ENCODE measurements at regions not wholly inside any gene's neighbourhood (a gene's known extent, or its start where the extent isn't known, plus 50 kb on each side); places are given as distances from the start of the nearest gene placed in this dataset.

DNA sequence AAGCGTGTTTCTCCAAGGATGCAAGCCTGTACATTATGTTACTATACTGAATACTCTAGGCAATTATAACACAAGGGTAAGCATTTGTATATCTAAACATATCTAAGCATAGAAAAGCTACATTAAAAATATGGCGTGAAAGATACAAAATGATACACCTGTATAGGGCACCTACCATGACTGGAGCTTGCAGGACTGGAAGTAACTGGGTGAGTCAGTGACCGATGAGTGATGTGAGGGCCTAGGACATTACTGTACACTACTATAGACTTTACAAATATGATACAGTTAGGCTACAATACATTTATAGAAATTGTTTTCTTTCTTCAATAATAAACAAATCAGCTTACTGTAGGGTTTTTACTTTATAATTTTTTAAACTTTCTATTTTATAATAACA, 1127.2 kb upstream of the LRRN3 start:
- DNase-seq = no peak

- DNase-seq = no peak
Measured at GRCh38 chr7:109964780-109965179, 1126.1 kb upstream of the LRRN3 start.

- DNase-seq = no peak
Measured at GRCh38 chr7:109967406-109967805, 1123.5 kb upstream of the LRRN3 start.

DNA sequence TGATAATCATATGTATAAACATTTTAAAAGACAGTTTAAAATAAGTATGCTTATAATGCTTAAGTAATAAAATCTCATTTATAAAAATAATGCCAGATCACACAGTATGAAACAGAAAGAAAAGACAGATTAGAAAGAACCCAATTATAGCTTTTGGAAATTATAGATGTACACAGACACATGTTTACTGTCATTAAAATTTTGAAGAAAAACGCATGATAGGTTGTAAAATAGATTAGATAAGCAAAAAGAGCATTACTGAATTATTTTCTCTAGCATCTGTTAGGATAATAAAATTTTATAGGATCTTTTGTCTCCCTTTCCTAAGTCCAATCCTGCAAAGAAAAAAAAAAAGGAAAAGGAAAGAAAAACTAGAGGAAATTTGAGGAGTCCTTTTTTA, 1107.3 kb upstream of the LRRN3 start:
- no peak for DNase-seq

DNA sequence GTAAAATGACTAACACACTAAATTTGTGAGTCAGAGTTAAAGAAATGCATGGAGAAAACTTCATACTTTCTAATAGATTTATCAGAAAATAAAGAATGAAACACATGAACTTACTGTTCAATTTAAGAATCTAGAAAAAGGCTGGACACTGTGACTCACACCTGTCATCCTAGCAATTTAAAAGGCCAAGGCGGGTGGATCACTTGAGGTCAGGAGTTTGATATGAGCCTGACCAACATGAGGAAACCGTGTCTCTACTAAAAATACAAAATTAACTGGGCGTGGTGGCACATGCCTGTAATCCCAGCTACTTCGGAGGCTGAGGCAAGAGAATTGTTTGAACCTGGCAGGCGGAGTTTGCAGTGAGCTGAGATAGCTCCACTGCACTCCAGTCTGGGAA, 1106.2 kb upstream of the LRRN3 start:
- no peak for DNase-seq

DNA sequence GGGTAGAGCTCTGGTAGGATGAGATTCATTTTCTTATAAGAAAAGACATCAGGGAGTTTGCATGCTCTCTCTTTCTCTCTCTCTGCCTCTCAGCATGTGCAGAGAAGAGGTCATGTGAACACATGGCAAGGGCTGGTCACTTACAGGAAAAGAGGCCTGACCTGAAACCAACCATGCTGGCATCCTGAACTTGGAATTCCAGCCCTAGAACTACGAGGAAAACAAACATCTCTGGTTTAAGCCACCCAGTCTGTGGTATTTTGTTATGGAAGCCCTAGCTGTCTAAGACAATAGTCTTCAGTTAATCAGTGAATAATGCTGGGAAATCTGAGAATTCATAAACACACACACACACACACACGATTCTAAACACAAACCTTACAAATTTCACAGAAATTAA, 1104.2 kb upstream of the LRRN3 start:
- no peak for DNase-seq

DNA sequence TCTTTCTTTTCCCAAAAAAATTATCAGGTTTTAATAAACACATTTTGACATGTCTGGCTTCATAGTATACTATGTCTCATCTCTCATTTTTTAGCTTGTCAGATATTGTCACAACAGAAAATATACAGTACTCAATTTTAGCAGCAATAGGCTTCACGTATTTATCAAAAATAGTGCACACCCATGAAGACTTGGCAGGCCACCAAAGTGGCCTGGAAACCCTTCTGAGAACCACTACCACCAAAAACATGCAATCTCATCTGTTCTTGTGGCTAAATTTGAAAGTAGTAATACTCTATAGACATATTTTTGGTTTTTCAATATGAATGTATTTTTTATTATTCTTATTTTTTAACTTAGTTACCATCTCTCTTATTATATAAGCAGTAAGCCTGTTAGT, 1094.5 kb upstream of the LRRN3 start:
- DNase-seq = no peak

- DNase-seq = no peak
Measured at GRCh38 chr7:109996927-109997326, 1094.0 kb upstream of the LRRN3 start.

- DNase-seq = no peak
Measured at GRCh38 chr7:109997837-109998236, 1093.1 kb upstream of the LRRN3 start.

- no peak for DNase-seq
Measured at GRCh38 chr7:110001254-110001938, 1089.5 kb upstream of the LRRN3 start.

- no peak for DNase-seq
Measured at GRCh38 chr7:110003827-110004226, 1087.1 kb upstream of the LRRN3 start.

GRCh38 chr7:110007320-110008063, 1083.4 kb upstream of the LRRN3 start:
- DNase-seq = no peak

DNA sequence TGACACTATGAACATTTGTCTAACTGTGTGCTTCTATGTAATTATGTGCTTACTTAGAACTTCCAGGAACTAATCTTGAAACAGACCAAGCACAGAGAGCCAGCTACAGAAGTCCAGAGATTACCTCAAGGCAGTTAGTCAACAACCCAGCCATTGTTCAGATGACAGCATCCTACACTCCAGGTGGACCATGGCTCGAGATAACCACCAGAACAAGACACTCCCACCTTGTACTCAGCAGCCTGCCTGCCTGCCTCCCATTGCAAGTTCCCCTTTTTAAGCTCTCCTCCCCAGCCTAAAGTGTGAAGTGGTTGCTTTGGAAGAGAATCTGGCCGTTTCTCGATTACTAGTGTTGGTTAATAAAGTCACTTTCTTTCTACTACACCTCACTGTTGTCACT, 1080.6 kb upstream of the LRRN3 start:
- no peak for DNase-seq

- no peak for DNase-seq
Measured at GRCh38 chr7:110017405-110017804, 1073.5 kb upstream of the LRRN3 start.

DNA sequence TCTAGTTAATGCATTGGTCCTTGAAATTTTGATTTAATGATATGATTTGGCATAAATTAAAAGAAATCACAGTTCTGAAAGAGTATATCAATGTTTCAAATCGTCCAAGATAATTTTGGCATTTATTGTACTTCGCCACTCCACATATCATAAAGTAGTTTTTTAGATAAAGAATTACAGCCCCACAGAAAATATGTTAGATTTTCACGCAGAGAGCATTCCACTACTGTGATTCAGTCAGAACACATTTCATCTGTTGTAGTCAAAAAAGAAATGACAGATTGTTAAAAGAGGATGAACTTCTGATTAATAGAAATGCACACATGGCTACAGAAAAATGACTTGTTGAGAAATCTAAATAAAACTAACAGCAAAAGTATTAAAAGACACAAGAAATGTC, 1063.5 kb upstream of the LRRN3 start:
- no peak for DNase-seq

- DNase-seq = no peak
Measured at GRCh38 chr7:110043519-110043918, 1047.4 kb upstream of the LRRN3 start.

- DNase-seq = no peak
Measured at GRCh38 chr7:110050785-110051184, 1040.1 kb upstream of the LRRN3 start.

- no peak for DNase-seq
Measured at GRCh38 chr7:110051372-110051771, 1039.6 kb upstream of the LRRN3 start.

GRCh38 chr7:110056331-110056730, 1034.6 kb upstream of the LRRN3 start:
- no peak for DNase-seq

DNA sequence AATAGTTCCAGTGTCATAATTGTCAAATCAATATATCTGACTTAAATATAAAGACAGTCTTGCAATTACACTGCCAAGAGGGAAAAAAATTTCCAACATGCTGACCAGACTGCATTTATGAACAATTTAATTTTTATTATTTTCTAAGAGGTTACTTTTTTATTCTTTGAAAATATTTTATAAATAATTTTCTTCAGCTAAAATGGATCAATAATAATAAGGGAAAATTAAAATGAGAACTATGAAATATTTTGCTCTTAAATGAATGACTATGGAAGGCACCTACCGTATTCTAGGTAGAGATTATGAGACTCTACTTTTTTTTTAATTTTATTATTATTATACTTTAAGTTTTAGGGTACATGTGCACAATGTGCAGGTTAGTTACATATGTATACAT, 1032.5 kb upstream of the LRRN3 start:
- no peak for DNase-seq

DNA sequence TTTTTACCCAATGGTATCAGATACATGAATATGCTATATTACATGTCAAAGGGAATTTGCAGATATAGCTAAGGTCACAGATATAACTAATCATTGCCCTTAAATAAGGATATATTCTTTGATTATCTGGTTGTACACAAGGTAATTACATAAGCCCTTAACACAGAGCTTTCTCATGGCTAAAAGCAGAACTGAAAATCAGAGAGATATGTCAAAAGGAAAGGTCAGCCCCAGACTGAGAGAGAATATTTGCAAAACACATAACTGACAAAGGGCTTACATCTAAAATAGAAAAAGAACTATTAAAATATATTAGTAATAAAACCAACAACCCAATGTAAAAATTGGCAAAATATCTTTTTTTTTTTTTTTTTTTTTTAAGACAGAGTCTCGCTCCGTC, 1029.5 kb upstream of the LRRN3 start:
- DNase-seq = no peak

GRCh38 chr7:110065121-110065520, 1025.8 kb upstream of the LRRN3 start:
- DNase-seq = no peak

DNA sequence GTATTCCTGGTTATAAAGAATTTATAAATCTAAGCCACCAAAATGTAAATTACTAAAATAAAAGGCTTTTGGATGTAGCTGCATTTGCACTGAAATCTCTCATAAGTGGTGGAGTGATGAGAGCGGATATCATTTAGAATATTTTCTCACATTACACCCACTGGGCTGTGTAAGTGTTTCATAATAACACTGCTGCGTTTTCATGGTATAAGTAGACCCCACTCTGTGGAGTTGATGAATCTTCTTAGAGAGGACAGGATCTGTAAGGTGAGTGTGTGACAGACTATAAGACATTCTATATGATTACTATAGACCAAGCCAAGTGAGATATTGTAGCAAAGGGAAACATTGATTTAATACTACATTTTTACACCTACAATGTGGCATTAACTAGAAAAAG, 1024.1 kb upstream of the LRRN3 start:
- no peak for DNase-seq

DNA sequence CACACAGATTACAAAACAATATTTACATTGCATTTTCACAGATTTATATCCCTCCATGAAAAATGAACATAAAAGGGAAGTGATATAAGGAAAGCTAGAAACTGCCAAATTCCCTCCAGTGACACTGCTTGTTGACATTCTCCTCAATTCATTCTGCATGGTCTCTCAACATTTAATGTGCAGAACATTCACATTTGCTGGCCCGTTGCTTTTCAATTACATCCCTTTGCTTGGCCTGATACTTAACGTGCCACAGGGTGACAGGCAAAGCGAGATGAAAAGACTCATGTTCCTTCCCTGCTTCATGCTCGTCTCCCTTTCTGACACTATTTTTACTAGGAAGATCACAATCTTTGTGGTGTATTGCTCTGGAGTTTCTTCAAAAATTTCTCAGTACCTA, 1019.7 kb upstream of the LRRN3 start:
- DNase-seq = no peak

DNA sequence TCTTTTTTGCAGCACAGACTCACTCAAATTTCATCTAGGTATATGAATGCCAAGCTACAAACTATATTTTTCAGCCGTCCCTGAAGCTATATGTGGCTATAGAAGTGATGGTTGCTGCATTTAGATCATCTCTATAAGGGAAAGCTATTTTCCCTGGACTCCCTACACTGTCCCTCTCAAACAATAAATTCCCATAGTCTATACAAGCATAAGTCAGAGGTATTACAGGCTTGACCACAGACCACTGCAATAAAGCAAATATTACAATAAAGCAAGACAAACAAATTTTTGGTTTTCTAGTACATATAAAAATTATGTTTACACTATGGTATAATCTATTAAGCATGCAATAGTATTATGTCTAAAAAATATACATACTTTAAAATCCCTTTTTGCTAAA, 1015.5 kb upstream of the LRRN3 start:
- DNase-seq = no peak

Data from activated CD4-positive, alpha-beta T cell treated with anti-CD3 and anti-CD28 coated beads, Interleukin-2, amount 50 U/mL, for 48 hours (primary cell).